ENCODE measurements at regions not wholly inside any gene's neighbourhood (a gene's known extent, or its start where the extent isn't known, plus 50 kb on each side); places are given as distances from the start of the nearest gene placed in this dataset.
"Not testable (repeated sequence)": the region's sequence is repeated elsewhere in the genome, so short reads cannot be mapped to it uniquely, and the experiment has no call there.

DNA sequence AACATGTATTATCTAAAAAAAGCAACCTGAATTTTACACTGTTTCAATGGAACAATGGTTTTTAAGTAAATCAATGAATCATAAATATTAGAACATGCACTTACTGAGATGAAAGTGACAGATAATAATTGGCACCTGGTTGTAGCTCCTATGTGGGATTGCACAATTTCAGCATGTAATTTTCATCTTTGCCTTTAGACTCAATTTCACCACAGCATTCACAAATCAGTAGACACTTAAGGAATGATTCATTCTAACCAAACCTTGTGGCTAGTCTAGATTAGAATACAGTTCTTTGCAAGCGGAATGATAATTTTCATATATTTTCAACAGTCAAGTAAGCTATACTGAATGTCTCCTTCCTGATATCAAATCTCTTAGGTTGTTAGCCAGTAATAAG lies 853.4 kb downstream of the KCNT2 start:
- no peak for DNase-seq (ENCODE audit: low spot score)

DNA sequence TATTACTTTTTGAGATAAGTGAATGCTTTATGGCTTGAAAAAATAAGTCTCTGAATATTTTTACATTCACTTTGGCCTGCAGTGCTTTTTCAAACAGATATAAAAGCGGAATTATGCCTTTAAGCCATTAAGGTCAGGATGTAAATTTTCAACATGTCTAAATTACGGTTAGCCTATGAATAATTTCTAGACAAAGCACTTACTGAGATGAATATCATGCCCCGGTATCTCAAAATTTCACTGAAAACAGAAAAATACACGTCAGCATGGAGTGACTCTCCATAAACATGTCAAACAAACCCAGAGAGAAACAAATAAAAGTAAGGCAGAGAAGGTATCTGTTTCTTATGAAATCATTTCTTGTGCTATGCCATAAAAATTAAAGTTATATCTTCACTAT lies 853.9 kb downstream of the KCNT2 start:
- no peak for DNase-seq (ENCODE audit: low spot score)

DNA sequence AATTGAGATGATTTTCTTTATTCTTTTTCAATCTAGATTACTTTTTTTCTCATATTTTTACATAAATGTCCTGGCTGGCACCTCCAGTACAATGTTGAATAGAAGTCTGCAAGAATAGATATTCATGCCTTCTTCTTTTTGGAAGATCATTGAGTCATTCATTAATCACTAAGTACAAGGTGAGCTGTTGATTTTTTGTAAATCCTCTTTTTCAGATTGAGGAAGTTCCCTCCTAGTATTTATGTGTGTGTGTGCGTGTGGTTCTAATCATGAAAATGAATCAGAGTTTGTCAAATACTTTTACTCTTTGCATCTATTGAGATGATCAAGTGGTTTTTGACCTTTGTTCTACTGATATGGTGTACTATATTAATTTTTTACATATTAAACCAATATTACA lies 859.3 kb downstream of the KCNT2 start:
- DNase-seq (ENCODE audit: low spot score): no peak

DNA sequence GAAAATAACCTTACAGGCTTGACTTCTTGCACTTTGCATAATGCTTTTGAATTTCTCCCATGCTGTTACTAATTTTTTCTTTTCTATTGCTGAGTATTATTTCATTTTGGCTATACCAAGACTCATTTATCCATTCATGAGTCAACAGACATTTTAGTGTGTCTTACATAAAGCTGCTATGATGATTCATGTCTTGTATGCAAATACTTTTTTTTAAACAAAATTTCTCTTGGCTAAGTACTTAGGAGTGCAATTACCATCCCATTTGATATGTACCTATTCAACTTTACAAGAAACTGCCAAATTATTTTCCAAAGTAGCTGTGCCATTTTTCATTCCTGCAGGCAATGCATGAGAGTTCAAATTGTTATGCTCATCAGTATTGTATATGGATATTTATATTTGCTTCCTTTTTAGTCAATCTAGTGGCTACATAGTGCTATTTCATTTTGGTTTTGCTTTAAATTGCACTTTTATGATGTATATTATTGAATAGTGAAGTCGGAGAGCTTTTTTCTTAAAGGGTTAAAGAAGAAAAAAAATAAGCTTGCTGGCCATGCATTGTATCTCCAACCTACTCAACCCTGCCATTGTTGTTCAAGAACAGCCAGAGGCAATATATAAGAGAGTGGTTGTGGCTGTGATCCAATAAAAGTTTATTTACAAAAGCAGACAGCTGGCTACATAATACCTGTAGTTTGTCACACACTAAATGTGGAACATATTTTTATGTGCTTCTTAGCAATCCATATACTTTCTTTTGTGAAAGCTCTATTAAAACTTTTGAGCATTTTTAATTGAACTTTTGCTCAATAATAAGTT lies 862.8 kb downstream of the KCNT2 start:
- no peak for DNase-seq (ENCODE audit: low spot score)

DNA sequence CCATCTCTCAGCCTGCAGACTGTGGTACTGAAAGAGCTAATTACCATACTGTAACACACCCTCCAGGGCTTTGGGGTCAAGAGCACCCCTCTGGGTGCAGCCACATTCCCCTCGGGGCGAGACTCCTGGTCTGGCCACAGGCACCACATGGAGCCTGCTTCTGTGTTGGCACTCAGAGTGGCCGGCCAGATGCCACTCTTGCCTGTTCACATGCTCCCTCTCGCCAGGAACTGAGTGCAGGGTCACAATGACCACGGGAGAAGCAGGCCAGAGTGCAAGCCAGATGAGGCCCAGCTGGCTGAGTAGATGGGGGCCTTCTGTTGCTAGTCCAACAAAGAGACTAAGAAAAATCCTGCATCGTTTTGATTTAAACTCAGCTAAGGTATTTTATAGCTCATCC lies 864.0 kb downstream of the KCNT2 start:
- DNase-seq (ENCODE audit: low spot score): no peak

DNA sequence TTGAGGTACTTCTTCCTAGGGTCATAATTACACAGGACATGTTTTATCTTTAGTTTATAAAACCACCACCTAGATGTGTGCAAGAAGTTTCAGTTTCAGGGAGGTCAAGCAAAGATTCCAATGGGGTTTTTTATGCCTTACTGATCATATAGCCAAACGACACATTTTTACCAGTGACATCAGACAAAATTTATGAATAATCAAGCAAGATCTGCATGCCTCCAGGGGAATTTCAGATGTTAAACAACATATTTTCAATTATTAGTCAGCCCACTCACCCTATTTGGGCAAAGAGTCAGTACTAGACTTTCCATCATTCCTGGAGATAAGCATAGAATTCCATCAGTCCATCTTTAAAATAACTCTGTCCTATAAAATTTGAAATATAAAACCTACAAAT lies 867.4 kb downstream of the KCNT2 start:
- DNase-seq (ENCODE audit: low spot score): no peak

DNA sequence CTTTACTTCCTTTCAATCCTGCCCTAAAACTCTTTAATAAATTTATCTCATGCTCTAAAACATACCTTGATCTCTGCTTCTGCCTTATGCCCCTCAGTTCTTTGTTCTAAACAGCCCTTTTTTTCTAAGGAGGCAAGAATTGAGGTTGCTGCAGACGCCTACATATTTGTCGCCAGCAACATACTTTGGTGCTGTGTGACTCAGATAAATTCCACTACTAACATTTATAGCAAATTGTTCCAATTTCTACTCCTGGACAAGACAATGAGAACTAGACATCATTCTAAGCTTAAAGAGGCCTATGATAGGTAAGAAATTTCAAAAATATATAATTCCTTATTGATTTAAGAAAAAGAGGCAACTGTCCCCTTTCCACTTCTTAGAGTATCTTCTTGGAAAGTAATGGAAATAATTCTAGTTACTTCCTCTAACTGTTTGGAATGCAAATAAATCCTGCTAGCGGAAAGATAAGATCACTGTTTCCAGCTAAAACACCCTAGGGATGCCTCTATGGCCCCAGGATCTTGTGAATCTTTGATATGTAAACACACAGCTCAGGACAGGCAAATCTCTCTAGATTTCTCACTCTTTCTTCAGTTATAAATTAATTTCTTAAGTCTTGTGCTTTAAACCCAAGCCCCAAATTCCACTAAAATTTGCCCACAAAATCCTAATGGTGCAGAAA lies 869.1 kb downstream of the KCNT2 start:
- DNase-seq (ENCODE audit: low spot score): peak; percentile 22

DNA sequence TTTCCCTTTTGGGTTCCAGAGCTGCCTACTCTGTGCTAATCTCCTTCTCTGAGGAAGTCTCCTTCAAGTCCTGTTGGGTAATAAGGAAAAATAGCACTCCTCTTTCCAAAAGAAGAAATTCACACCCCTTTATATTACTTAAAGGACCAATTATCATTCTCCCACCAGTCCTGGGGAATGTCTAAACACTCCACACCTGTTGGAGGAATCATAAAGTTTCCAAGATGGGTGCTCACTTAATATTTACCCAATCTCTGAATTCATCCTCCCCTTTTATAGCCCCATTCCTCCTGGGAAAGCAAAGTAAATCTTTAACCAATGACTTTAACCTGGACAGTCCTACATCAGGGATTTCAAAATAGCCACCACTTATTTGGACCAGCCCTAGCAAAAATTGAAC lies 873.1 kb downstream of the KCNT2 start:
- DNase-seq (ENCODE audit: low spot score): no peak

DNA sequence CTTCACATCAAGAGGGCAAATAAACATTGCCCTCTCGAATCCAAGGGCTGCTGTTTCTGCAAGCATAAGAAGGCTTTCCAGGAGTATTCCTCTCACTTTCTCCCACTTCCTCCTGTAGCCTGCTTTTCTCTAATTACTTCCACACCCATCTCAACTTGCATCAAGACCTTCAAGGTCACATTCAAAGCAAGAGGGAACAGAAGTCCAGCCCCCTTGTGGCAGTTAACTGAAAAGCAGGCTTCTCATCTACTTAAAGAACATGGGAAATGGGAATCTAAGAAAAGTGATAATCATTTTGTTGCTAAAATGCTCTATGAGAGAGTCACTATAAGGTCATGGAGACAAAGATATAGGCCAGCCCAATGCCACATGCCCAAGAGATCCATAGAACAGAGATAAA lies 874.4 kb downstream of the KCNT2 start:
- DNase-seq (ENCODE audit: low spot score): peak; percentile 48

DNA sequence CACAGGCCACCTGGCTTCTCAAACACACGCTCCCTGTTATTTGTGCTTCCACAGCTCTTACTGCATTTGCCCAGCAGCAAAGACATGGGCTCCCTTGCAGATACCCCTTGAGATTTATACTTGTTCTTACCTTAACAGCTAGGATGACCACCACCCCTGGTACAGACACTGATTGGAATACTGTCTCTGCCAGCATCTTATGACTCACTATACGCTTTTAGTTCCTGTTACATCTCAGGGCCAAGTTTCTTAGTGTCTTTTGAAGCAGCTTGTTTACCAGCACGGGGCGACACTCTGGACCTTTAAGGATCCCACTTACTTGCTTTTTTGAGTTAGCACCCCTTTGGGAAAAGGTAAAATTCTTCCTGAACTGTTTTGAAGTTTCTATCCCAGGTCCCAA lies 874.8 kb downstream of the KCNT2 start:
- DNase-seq (ENCODE audit: low spot score): no peak

DNA sequence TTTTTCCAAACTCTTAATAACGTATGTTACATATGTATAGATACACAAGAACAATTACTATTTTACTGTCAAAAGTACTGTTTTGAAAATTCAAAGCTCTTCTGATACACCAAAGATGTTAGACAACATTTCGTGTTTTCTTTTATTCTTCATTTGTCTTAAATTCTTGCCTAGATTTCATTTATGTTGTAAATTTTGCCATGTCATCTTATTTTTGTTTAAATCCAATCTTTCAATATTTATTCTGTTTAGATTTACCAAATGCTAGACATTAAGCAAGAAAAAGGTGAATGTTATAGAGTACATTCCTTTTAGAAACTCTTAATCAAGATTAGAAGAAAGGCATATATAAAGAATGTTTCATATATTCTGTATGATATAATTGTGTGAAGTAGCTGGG lies 876.9 kb downstream of the KCNT2 start:
- no peak for DNase-seq (ENCODE audit: low spot score)

DNA sequence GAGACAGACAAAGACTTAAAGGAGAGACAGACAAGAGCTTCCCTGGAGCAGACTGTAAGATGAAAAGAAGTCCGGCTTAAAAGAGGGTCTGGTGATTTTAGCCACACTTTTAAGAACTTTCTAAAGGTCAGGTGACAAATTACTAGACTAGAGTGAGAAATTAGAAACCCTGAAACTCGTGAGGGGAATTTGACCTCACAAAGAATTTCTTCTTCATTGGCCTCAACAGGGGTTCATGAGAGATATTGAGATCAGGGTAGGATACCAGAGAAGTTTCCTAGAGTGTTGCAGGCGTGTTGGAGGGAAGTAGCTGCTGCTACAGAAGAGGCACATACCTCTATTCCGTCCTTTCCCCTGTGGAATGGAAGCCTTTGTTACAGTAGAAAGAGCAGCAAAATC lies 884.4 kb downstream of the KCNT2 start:
- no peak for DNase-seq (ENCODE audit: low spot score)

DNA sequence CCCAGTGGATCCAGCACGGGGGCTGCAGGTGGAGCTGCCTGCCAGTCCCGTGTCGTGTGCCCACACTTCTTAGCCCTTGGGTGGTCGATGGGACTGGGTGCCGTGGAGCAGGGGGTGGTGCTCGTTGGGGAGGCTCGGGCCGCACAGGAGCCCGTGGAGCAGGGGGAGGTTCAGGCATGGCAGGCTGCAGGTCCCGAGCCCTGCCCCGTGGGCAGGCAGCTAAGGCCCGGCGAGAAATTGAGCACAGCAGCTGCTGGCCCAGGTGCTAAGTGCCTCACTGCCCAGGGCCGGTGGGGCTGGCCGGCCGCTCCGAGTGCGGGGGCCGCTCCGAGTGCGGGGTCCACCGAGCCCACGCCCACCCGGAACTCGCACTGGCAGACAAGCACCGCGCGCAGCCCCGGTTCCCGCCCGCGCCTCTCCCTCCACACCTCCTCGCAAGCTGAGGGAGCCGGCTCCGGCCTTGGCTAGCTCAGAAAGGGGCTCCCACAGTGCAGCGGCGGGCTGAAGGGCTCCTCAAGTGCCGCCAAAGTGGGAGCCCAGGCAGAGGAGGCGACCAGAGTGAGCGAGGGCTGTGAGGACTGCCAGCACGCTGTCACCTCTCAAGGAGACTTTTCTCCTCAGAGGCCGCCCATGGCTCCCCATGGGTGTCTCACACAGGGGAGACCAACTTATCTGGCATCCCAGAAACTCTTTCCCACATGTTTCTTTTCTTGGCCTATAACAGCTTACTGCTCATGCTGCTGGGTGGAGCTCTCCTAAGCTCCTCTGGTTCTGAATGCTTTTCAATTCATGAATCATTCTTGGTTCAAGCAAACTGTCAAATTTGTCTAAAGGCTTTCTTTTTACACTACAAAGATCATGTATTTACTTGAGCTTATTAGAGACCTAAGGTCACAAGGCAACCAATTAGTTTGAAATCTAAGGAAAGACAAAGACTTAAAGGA lies 885.1 kb downstream of the KCNT2 start:
- DNase-seq (ENCODE audit: low spot score): not testable (repeated sequence)

DNA sequence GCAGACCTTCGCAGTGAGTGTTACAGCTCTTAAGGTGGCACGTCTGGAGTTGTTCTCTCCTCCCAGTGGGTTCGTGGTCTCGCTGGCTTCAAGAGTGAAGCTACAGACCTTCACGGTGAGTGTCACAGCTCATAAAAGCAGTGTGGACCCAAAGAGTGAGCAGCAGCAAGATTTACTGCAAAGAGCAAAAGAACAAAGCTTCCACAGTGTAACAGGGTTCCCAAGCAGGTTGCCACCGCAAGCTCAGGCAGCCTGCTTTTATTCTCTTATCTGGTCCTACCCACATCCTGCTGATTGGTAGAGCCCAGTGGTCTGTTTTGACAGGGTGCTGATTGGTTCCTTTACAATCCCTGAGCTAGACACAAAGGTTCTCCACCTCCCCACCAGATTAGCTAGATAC lies 886.1 kb downstream of the KCNT2 start:
- not testable (repeated sequence) for DNase-seq (ENCODE audit: low spot score)

DNA sequence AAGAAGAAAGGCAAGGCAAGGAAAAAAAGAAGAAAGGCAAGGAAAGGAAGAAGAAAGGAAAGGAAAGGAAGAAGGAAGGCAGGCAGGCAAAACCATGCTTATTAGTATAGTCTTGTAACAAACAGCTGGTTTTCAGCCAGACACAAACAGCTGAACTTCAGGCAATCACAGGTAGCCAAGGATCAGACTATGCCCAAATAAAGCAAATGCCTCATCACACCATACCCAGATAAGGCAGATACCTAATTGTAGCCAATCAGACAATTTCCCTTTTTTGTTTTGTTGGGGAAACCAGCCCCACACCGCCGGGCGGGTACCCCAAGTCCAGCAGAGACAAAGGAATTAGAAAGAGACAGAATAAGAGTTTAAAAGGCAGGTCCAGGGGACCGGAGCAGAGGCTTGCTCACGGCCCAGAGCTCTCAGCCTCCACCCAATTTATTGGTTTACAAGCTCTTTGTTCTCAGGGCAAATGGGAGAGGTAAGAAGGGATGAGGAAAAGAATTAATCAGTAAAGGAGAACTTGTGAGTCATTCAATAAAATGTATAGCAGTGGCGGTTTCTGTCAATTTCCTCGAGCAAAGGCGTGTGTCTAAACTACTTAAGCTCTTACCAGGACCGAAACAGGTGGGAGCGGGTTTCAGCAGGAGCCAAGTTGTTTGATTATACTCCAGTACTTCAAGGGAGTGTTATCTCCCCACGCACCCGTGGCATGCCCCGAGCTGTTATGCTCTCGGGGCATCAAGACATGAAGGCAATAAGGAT lies 886.8 kb downstream of the KCNT2 start:
- no peak for DNase-seq (ENCODE audit: low spot score)

DNA sequence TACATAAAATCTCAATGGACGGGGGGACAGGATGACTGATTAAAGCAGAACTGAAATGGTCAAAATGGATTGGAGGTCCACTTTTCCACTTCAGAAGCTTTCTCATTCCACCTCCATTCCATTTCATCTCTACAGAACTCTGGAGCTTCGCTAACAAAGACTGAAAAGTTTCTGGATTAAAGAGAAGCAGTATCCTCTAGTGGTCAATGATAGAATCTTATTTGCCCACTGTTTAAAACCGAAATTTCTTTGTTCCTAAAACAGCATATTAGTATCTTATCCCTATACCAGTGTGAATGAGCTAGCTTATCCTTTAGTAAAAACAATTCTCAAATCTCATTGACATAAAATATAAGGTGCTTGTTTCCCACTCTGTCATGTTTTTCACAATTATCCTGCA lies 890.6 kb downstream of the KCNT2 start:
- DNase-seq (ENCODE audit: low spot score): peak; percentile 30

DNA sequence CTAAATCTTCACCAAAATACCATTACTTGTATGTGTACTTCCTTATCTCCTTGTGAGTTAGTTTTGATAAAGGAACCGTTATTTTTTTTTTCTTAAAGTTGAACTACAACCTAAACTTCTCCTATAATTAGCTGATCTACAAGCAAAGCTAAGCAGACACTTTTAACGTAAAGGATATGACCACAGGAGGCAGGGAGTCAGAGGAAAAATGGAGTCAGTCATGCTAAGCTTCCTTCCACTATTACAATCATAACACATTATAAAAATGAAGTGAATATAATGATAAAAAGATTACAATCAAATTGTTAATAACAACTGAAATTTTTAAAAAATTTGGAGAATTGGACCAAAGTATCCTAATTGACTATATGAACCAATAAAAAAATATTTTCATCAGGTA lies 892.6 kb downstream of the KCNT2 start:
- no peak for DNase-seq (ENCODE audit: low spot score)

DNA sequence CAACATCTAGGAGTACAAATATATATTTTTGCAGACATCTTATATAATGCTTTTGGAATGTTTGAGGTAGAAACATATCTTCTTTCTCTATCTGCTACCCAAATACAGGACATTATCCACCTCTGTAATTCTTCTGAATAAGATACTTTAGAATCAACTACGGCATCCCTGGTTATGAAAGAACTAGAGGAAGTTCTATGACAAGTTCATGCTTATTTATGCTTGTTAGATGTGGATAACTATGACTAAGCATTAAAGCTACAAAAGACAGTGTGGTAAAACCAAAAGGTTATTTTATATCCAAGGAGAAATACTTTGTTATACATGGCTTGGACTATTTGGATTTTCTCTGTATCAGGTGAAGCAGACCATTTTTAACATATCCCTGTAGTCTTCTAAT lies 894.0 kb downstream of the KCNT2 start:
- DNase-seq (ENCODE audit: low spot score): peak; percentile 52

DNA sequence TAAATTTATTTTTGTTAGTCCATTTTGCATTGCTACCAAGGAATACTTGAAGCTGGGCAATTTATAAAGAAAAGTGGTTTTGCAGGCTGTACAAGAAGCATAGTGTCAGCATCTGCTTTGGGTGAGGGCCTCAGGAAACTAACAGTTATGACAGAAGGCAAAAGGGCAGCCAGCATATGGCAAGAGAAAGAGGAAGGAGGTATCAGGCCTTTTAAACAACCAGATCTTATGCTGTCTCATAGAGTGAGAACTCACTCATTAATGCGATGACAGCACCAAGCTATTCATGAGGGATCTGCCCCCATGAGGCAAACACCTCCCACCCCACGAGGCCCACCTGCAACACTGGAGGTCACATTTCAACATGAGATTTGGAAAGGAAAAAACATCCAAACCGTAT lies 898.4 kb downstream of the KCNT2 start:
- DNase-seq (ENCODE audit: low spot score): no peak

DNA sequence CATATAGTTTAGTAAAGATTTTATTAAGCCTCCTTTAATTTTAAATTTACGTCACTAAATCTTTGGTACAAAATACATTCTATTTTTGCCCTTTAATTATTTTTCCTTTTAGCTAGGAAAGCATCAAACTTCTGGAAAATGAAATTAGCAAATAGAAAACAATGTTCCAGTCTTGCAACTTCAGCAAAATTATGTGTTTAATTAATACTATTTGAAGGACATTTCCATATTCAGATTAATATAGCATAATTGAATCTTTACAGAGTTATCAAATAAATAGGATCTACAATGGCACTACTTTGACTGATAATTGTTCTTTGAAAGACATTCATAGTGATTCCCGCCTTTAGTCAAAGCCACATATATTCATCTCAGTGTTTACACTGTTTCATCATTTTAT lies 904.2 kb downstream of the KCNT2 start:
- no peak for DNase-seq (ENCODE audit: low spot score)

DNA sequence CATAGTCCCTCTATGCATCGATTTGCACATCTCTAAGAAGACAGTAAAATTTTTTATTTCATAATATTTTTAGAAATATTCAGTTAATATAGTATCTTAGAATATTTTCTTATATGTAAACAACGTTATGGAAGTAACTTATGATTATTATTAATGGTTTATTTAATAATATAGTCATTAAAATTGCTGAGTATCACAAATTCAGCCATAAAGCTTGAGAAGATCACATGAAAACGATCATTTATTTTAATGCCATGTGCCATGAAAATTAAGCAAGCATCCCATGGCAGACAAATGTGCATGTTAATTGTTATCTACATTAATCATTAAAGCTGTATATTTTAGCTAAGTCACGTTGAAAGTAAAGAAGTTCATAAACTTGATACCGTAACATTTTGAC lies 907.1 kb downstream of the KCNT2 start:
- DNase-seq (ENCODE audit: low spot score): no peak

DNA sequence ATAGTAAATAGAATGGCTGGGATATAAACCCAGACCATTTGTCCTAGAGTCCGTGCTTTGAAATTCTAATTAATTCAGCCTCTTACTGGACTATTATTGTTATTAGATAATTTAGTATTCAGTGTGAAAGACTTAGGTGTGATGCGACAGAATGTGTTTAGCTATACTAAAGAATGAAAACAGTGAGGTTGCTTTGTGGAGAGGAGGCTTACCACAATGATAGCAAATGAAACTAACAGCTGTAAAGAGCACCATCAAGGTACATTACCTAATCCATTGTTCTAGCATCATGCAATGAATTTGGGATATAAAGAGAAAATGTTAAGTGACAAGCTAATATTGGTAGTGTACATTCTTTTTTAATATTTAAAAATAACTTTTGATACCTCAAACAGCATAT lies 911.1 kb downstream of the KCNT2 start:
- DNase-seq (ENCODE audit: low spot score): no peak
